H1 (cell line): ENCODE measurements at regions not wholly inside any gene's neighbourhood (a gene's known extent, or its start where the extent isn't known, plus 50 kb on each side); places are given as distances from the start of the nearest gene placed in this dataset.

Experiments
- CTCF ChIA-PET: fragments of 300-600 bp; sonication (Branson Sonifier 250); formaldehyde crosslinking; loops from one replicate; lab custom pipeline; 2021; ENCODE audit not compliant: partially characterized antibody; lab: Charles Lee
- POLR2A ChIA-PET: fragments of 300-600 bp; sonication (Branson Sonifier 250); formaldehyde crosslinking; loops from one replicate; lab custom pipeline; 2021; ENCODE audit warnings: inconsistent platforms; ENCODE audit not compliant: partially characterized antibody; lab: Charles Lee
- DNase-seq, 2 experiments: peaks; one replicate each; pipeline versions ENCODE4 v3.0.0 to v3.0.0-alpha.2; 2010 to 2022; ENCODE audit warnings: low spot score in 2 of 2, low read depth in 1 of 2, mixed read lengths in 1 of 2
- FAIRE-seq: peaks from 2 replicates; lab custom pipeline; 2011; peaks lifted over from hg19 to GRCh38; lab: Jason Lieb, UNC
- H2AFZ ChIP-seq: 2 replicates; pipeline ENCODE4 v1.8.1; 2012; ENCODE audit warnings: low read length, inconsistent platforms
- H2AK5ac ChIP-seq: 2 replicates; pipeline ENCODE4 v1.6.1; 2013; ENCODE audit warnings: low read depth, low read length
- H2BK120ac ChIP-seq: replicated peaks from 2 replicates; pipeline ENCODE3; 2013; ENCODE audit warnings: low read depth, low read length, inconsistent platforms
- H2BK12ac ChIP-seq: 2 replicates; pipeline ENCODE4 v1.6.1; 2013; ENCODE audit warnings: low read depth, low read length
- H2BK15ac ChIP-seq: 2 replicates; pipeline ENCODE4 v1.6.1; 2013; ENCODE audit warnings: low read length
- H2BK20ac ChIP-seq: 2 replicates; pipeline ENCODE4 v1.6.1; 2013; ENCODE audit warnings: low read length
- H2BK5ac ChIP-seq: 2 replicates; pipeline ENCODE4 v1.6.1; 2013; ENCODE audit warnings: low read depth, low read length
- H3K14ac ChIP-seq: 2 replicates; pipeline ENCODE4 v1.6.1; 2013; ENCODE audit warnings: inconsistent platforms; ENCODE audit not compliant: insufficient read length
- H3K18ac ChIP-seq: 2 replicates; pipeline ENCODE4 v1.6.1; 2013; ENCODE audit warnings: low read length; ENCODE audit errors: extremely low read depth
- H3K23ac ChIP-seq: 2 replicates; pipeline ENCODE4 v1.6.1; 2013; ENCODE audit warnings: inconsistent platforms; ENCODE audit not compliant: insufficient read length
- H3K23me2 ChIP-seq: 2 replicates; pipeline ENCODE4 v1.6.1; 2013; ENCODE audit warnings: low read depth, low read length
- H3K27ac ChIP-seq: 2 replicates; pipeline ENCODE4 v1.6.1; 2011; ENCODE audit warnings: low read depth, low read length, inconsistent platforms
- H3K27me3 ChIP-seq, 4 experiments: replicated peaks in 1 of 4; 1 replicate in 1 of 4; 2 replicates in 3 of 4; pipeline versions ENCODE4 v1.6.1 to v1.8.1; 2011 to 2013; ENCODE audit warnings: low read length in 3 of 4, mild to moderate bottlenecking in 3 of 4, inconsistent platforms in 2 of 4, mixed read lengths in 2 of 4, moderate library complexity in 1 of 4; ENCODE audit not compliant: control insufficient read depth in 3 of 4, insufficient read depth in 3 of 4; ENCODE audit errors: extremely low read depth in 1 of 4
- H3K36me3 ChIP-seq, 4 experiments: 2 replicates each; pipeline versions ENCODE4 v1.6.1 to v1.8.1; 2011 to 2013; ENCODE audit warnings: mild to moderate bottlenecking in 4 of 4, low read length in 3 of 4, moderate library complexity in 2 of 4, control low read depth in 1 of 4, inconsistent platforms in 1 of 4; ENCODE audit not compliant: insufficient read depth in 4 of 4, control insufficient read depth in 2 of 4
- H3K4ac ChIP-seq: replicated peaks from 2 replicates; pipeline ENCODE3; 2013; ENCODE audit warnings: low read length, low read depth, mixed read lengths, inconsistent platforms; ENCODE audit not compliant: insufficient read length
- H3K4me1 ChIP-seq, 4 experiments: replicated peaks in 1 of 4; 1 replicate in 1 of 4; 2 replicates in 3 of 4; pipeline versions ENCODE4 v1.6.1 to v1.8.1; 2011 to 2013; ENCODE audit warnings: low read length in 3 of 4, inconsistent platforms in 2 of 4, mixed read lengths in 1 of 4; ENCODE audit not compliant: insufficient read depth in 4 of 4, control insufficient read depth in 3 of 4
- H3K4me2 ChIP-seq, 2 experiments: 2 replicates each; pipeline versions ENCODE4 v1.6.1 to v1.8.1; 2011 to 2013; ENCODE audit warnings: low read depth in 2 of 2, low read length in 2 of 2, control low read depth in 1 of 2, inconsistent platforms in 1 of 2, mild to moderate bottlenecking in 1 of 2; ENCODE audit not compliant: insufficient read depth in 1 of 2
- H3K4me3 ChIP-seq, 4 experiments: fragments of 200-600, 300-600 bp in 1 of 4; sonication (generic), shearing (Covaris generic), sonication (Bioruptor Twin) in 1 of 4; 2 replicates each; pipeline versions ENCODE4 v1.5.1 to v1.8.1; 2011 to 2016; ENCODE audit warnings: low read length in 4 of 4, low read depth in 3 of 4, control low read depth in 2 of 4, inconsistent platforms in 2 of 4, mild to moderate bottlenecking in 2 of 4, mixed read lengths in 1 of 4, moderate library complexity in 1 of 4; ENCODE audit not compliant: insufficient read depth in 2 of 4; ENCODE audit errors: extremely low read depth in 1 of 4
- H3K56ac ChIP-seq: replicated peaks from 2 replicates; pipeline ENCODE3; 2013; ENCODE audit warnings: low read depth, mild to moderate bottlenecking, mixed read lengths, low read length, inconsistent platforms; ENCODE audit not compliant: insufficient read length
- H3K79me1 ChIP-seq: 2 replicates; pipeline ENCODE4 v1.6.1; 2013; ENCODE audit warnings: low read depth, low read length, control low read depth
- H3K79me2 ChIP-seq, 2 experiments: 2 replicates each; pipeline versions ENCODE4 v1.6.1 to v1.8.1; 2012 to 2013; ENCODE audit warnings: low read length in 2 of 2, mild to moderate bottlenecking in 2 of 2, inconsistent platforms in 1 of 2; ENCODE audit not compliant: insufficient read depth in 2 of 2, control insufficient read depth in 1 of 2
- H3K9ac ChIP-seq, 4 experiments: replicated peaks in 1 of 4; 1 replicate in 1 of 4; 2 replicates in 3 of 4; pipeline versions ENCODE4 v1.6.1 to v1.8.1; 2011 to 2013; ENCODE audit warnings: low read depth in 3 of 4, low read length in 3 of 4, control low read depth in 2 of 4, mild to moderate bottlenecking in 2 of 4, moderate library complexity in 2 of 4, inconsistent platforms in 1 of 4; ENCODE audit errors: extremely low read depth in 1 of 4
- H3K9me3 ChIP-seq, 2 experiments: 2 replicates each; pipeline versions ENCODE4 v1.6.1 to v1.8.1; 2012 to 2013; ENCODE audit warnings: mild to moderate bottlenecking in 2 of 2, moderate library complexity in 2 of 2, control low read depth in 1 of 2, inconsistent platforms in 1 of 2, low read depth in 1 of 2, low read length in 1 of 2, mixed read lengths in 1 of 2; ENCODE audit not compliant: insufficient read depth in 2 of 2
- H4K20me1 ChIP-seq, 2 experiments: replicated peaks in 1 of 2; 2 replicates each; pipeline versions ENCODE3 to v1.8.1; 2011 to 2013; ENCODE audit warnings: inconsistent platforms in 2 of 2, low read length in 2 of 2, mild to moderate bottlenecking in 1 of 2; ENCODE audit not compliant: insufficient read depth in 2 of 2, control insufficient read depth in 1 of 2
- H4K5ac ChIP-seq: 2 replicates; pipeline ENCODE4 v1.6.1; 2013; ENCODE audit warnings: low read length, low read depth, mixed read lengths, inconsistent platforms; ENCODE audit not compliant: insufficient read length
- H4K8ac ChIP-seq: 2 replicates; pipeline ENCODE4 v1.8.0; 2013; ENCODE audit warnings: mild to moderate bottlenecking, moderate library complexity, low read length, inconsistent platforms; ENCODE audit not compliant: insufficient read depth; ENCODE audit errors: extremely low read depth
- H4K91ac ChIP-seq: replicated peaks from 2 replicates; pipeline ENCODE3; 2013; ENCODE audit warnings: low read length, mixed read lengths, inconsistent platforms; ENCODE audit not compliant: insufficient read length
- BCL11A ChIP-seq, 2 experiments: IDR thresholded peaks; one replicate each; pipeline ENCODE4 v1.6.1; 2011; ENCODE audit warnings: low read depth in 2 of 2, low read length in 2 of 2, mild to moderate bottlenecking in 2 of 2
- CEBPB ChIP-seq: IDR thresholded peaks from 2 replicates; pipeline ENCODE4 v1.6.1; 2012; ENCODE audit warnings: low read depth, low read length
- E2F6 ChIP-seq: IDR thresholded peaks from 2 replicates; pipeline ENCODE4 v1.6.1; 2012; ENCODE audit warnings: inconsistent platforms
- HDAC2 ChIP-seq, 2 experiments: fragments of 300-600 bp in 1 of 2; sonication (generic) in 1 of 2; IDR thresholded peaks; 2 replicates each; pipeline ENCODE4 v1.6.1; 2011 to 2012; ENCODE audit warnings: low read depth in 2 of 2, low read length in 2 of 2, mild to moderate bottlenecking in 2 of 2, moderate library complexity in 2 of 2, borderline replicate concordance in 1 of 2, inconsistent platforms in 1 of 2
- HDAC6 ChIP-seq: IDR thresholded peaks from one replicate; pipeline ENCODE4 v1.7.1; 2012; ENCODE audit warnings: low read depth, mild to moderate bottlenecking, inconsistent platforms, low read length, moderate library complexity
- NRF1 ChIP-seq: IDR thresholded peaks from 2 replicates; pipeline ENCODE4 v1.6.1; 2011; ENCODE audit warnings: mild to moderate bottlenecking, low read depth, low read length, improper control_type of control experiment
- SIX5 ChIP-seq: IDR thresholded peaks from 2 replicates; pipeline ENCODE4 v1.6.1; 2011; ENCODE audit warnings: mild to moderate bottlenecking, low read depth, low read length
- WGBS, 2 experiments: shearing (Covaris generic) in 1 of 2; methylation state at CpG; one replicate each; pipeline versions ENCODE4 v1.1.6 to v1.1.7; 2013 to 2015; ENCODE audit warnings: low lambda C conversion rate in 2 of 2, mixed read lengths in 2 of 2, inconsistent platforms in 1 of 2, low coverage in 1 of 2, missing lambda C conversion rate in 1 of 2; ENCODE audit not compliant: insufficient replicate concordance in 2 of 2, insufficient coverage in 1 of 2, insufficient read length in 1 of 2; ENCODE audit errors: extremely low coverage in 1 of 2, missing lambda C conversion rate in 1 of 2; 5-methylcytosine and 5-hydroxymethylcytosine counted together

- H2AFZ ChIP-seq: no peak overlapping the region
- 93% methylated on average over 2 of the region's 2 CpGs; no CpG with 5 or more reads in 1 of the 2 experiments for WGBS, 2 experiments
- H3K79me2 ChIP-seq: no peaks in the 10 kb centered on the region
- H3K18ac ChIP-seq: no peak overlapping the region
- H2BK5ac ChIP-seq: no peak overlapping the region
- ChIA-PET POLR2A (no interaction called here), CTCF (no interaction called here)
- no peak overlapping the region for H4K91ac ChIP-seq
- no peaks in the 10 kb centered on the region for H3K4me1 ChIP-seq
- H2BK15ac ChIP-seq: no peak overlapping the region
- H3K9me3 ChIP-seq: no peaks in the 10 kb centered on the region
- no peak overlapping the region for H3K14ac ChIP-seq
- H3K27ac ChIP-seq: no peak overlapping the region
- no peak overlapping the region for H2BK120ac ChIP-seq
- H3K23me2 ChIP-seq: no peaks in the 10 kb centered on the region
- no peaks in the 10 kb centered on the region for H4K20me1 ChIP-seq
- FAIRE-seq (no peak), DNase-seq (no peak)
- no peak overlapping the region for H3K4me3 ChIP-seq
- H4K8ac ChIP-seq: no peak overlapping the region
- no peak overlapping the region for H3K4me2 ChIP-seq
- H3K23ac ChIP-seq: no peak overlapping the region
- H2BK20ac ChIP-seq: no peak overlapping the region
- H3K4ac ChIP-seq: no peak overlapping the region
- H2AK5ac ChIP-seq: no peak overlapping the region
- no peaks in the 10 kb centered on the region for H3K79me1 ChIP-seq
- H3K56ac ChIP-seq: no peak overlapping the region
- H3K36me3 ChIP-seq: no peaks in the 10 kb centered on the region
- H4K5ac ChIP-seq: no peak overlapping the region
- no peak overlapping the region for H3K9ac ChIP-seq
- H2BK12ac ChIP-seq: no peak overlapping the region
- H3K27me3 ChIP-seq: no peaks in the 10 kb centered on the region
- TF ChIP-seq CEBPB: no peak
- no peak for TF ChIP-seq NRF1
- TF ChIP-seq SIX5: no peak
- TF ChIP-seq E2F6: no peak
- TF ChIP-seq HDAC6: no peak
- TF ChIP-seq HDAC2 (IDR thresholded peaks at IDR 0.05; ENCODE audit: borderline replicate concordance in 1 of 2, low read depth in 2 of 2, low read length in 2 of 2): no peak
- no peak for TF ChIP-seq BCL11A (IDR thresholded peaks at IDR 0.05; ENCODE audit: low read depth in 2 of 2, low read length in 2 of 2)
Observed at GRCh38 chr10:9800571-9800970, 1217.1 kb upstream of the CELF2 start.
